DND-41 (cell line): ENCODE measurements at regions not wholly inside any gene's neighbourhood (a gene's known extent, or its start where the extent isn't known, plus 50 kb on each side); places are given as distances from the start of the nearest gene placed in this dataset.

Source experiments
- ATAC-seq: fragments of 200-7000 bp; cut with Tn5 transposase; 3 replicates; pipeline ENCODE4 v1.9.1; 2021; ENCODE audit warnings: low read depth; ENCODE audit not compliant: insufficient read depth
- DNase-seq: peaks from one replicate; pipeline ENCODE4 v3.0.0-alpha.2; 2020
- H2AFZ ChIP-seq: 2 replicates; pipeline ENCODE4 v1.6.0; 2012; ENCODE audit warnings: low read depth, low read length
- H3K27ac ChIP-seq: 2 replicates; pipeline ENCODE4 v1.5.1; 2012; ENCODE audit warnings: low read length, inconsistent platforms
- H3K27me3 ChIP-seq: fragments of 200-600 bp; sonication (generic); 2 replicates; pipeline ENCODE4 v1.6.0; 2012; ENCODE audit warnings: low read length, mild to moderate bottlenecking, inconsistent platforms; ENCODE audit not compliant: insufficient read depth, poor library complexity
- H3K36me3 ChIP-seq: 2 replicates; pipeline ENCODE4 v1.5.1; 2012; ENCODE audit warnings: low read length, inconsistent platforms; ENCODE audit not compliant: insufficient read depth
- H3K4me1 ChIP-seq: 2 replicates; pipeline ENCODE4 v1.5.1; 2012; ENCODE audit warnings: mild to moderate bottlenecking, low read length; ENCODE audit not compliant: insufficient read depth
- H3K4me2 ChIP-seq: 2 replicates; pipeline ENCODE4 v1.6.0; 2012; ENCODE audit warnings: mild to moderate bottlenecking, moderate library complexity, low read length, inconsistent platforms; ENCODE audit not compliant: insufficient read depth
- H3K4me3 ChIP-seq, 2 experiments: fragments of 200-600 bp in 1 of 2; shearing (Covaris generic) in 1 of 2; 2 replicates each; pipeline ENCODE4 v1.5.1; 2012 to 2016; ENCODE audit warnings: inconsistent platforms in 2 of 2, low read length in 2 of 2, mild to moderate bottlenecking in 2 of 2, low read depth in 1 of 2, moderate library complexity in 1 of 2
- H3K79me2 ChIP-seq: 2 replicates; pipeline ENCODE4 v1.6.0; 2012; ENCODE audit warnings: low read length, inconsistent platforms; ENCODE audit not compliant: insufficient read depth
- H3K9ac ChIP-seq: 2 replicates; pipeline ENCODE4 v1.6.0; 2012; ENCODE audit warnings: low read depth, mild to moderate bottlenecking, inconsistent platforms, low read length, moderate library complexity
- H3K9me3 ChIP-seq: 2 replicates; pipeline ENCODE4 v1.5.1; 2012; ENCODE audit warnings: low read length, moderate library complexity, mild to moderate bottlenecking, inconsistent platforms; ENCODE audit not compliant: insufficient read depth, severe bottlenecking
- H4K20me1 ChIP-seq: 2 replicates; pipeline ENCODE4 v1.6.0; 2012; ENCODE audit warnings: low read length; ENCODE audit not compliant: insufficient read depth
- CTCF ChIP-seq: IDR thresholded peaks from 2 replicates; pipeline ENCODE4 v1.5.1; 2012; ENCODE audit warnings: borderline replicate concordance, low read length, moderate library complexity, mild to moderate bottlenecking; ENCODE audit not compliant: poor library complexity, severe bottlenecking; ENCODE audit errors: extremely low read depth
- EZH2 ChIP-seq: IDR thresholded peaks from 3 replicates; pipeline ENCODE4 v1.6.1; 2012; ENCODE audit warnings: borderline replicate concordance, low read depth, mild to moderate bottlenecking, moderate library complexity, low read length, inconsistent platforms; ENCODE audit not compliant: severe bottlenecking

GRCh38 chr12:68529466-68529865, 81.2 kb upstream of the RAP1B start:
- H4K20me1 ChIP-seq = no peaks in the 10 kb centered on the region
- no peaks in the 10 kb centered on the region for H3K9me3 ChIP-seq
- H3K27ac ChIP-seq = no peak overlapping the region
- no peak for DNase-seq
- no peaks in the 10 kb centered on the region for H3K36me3 ChIP-seq
- TF ChIP-seq CTCF (no peak), EZH2 (no peak)
- no peak overlapping the region for H2AFZ ChIP-seq
- H3K4me3 ChIP-seq = no peak overlapping the region
- no peaks in the 10 kb centered on the region for H3K4me1 ChIP-seq
- H3K4me2 ChIP-seq = no peak overlapping the region
- H3K79me2 ChIP-seq = no peaks in the 10 kb centered on the region
- no peak overlapping the region for H3K9ac ChIP-seq
- no peaks in the 10 kb centered on the region for H3K27me3 ChIP-seq
- no peak for ATAC-seq

GRCh38 chr12:68529869-68530268, 80.8 kb upstream of the RAP1B start:
- TF ChIP-seq EZH2 (no peak), CTCF (no peak)

GRCh38 chr12:68530299-68530698, 80.4 kb upstream of the RAP1B start:
- DNase-seq (no peak), ATAC-seq (no peak)
- no peaks in the 10 kb centered on the region for H3K79me2 ChIP-seq
- no peak for TF ChIP-seq EZH2
- no peak for TF ChIP-seq CTCF
- no peaks in the 10 kb centered on the region for H3K4me1 ChIP-seq
- H3K4me2 ChIP-seq = no peak overlapping the region
- H3K9ac ChIP-seq = no peak overlapping the region
- H3K36me3 ChIP-seq = no peaks in the 10 kb centered on the region
- H4K20me1 ChIP-seq = no peaks in the 10 kb centered on the region
- no peaks in the 10 kb centered on the region for H3K27me3 ChIP-seq
- no peaks in the 10 kb centered on the region for H3K9me3 ChIP-seq
- no peak overlapping the region for H3K27ac ChIP-seq
- H2AFZ ChIP-seq = no peak overlapping the region
- no peak overlapping the region for H3K4me3 ChIP-seq

More at GRCh38 chr12:68529869-68530268, 80.8 kb upstream of the RAP1B start:
- ATAC-seq (no peak), DNase-seq (no peak)
- no peak overlapping the region for H3K4me3 ChIP-seq
- no peaks in the 10 kb centered on the region for H3K27me3 ChIP-seq
- no peaks in the 10 kb centered on the region for H4K20me1 ChIP-seq
- no peaks in the 10 kb centered on the region for H3K36me3 ChIP-seq
- H3K9me3 ChIP-seq = no peaks in the 10 kb centered on the region
- H3K27ac ChIP-seq = no peak overlapping the region
- no peak overlapping the region for H3K4me2 ChIP-seq
- H3K9ac ChIP-seq = no peak overlapping the region
- no peak overlapping the region for H2AFZ ChIP-seq
- H3K4me1 ChIP-seq = no peaks in the 10 kb centered on the region
- H3K79me2 ChIP-seq = no peaks in the 10 kb centered on the region

- H3K27ac ChIP-seq = no peak overlapping the region
- TF ChIP-seq EZH2 = no peak
- TF ChIP-seq CTCF = no peak
- H3K79me2 ChIP-seq = no peaks in the 10 kb centered on the region
- H4K20me1 ChIP-seq = no peaks in the 10 kb centered on the region
- no peak for ATAC-seq
- H3K9ac ChIP-seq = no peak overlapping the region
- no peaks in the 10 kb centered on the region for H3K27me3 ChIP-seq
- H3K9me3 ChIP-seq = no peaks in the 10 kb centered on the region
- H2AFZ ChIP-seq = no peak overlapping the region
- H3K4me3 ChIP-seq = no peak overlapping the region
- no peaks in the 10 kb centered on the region for H3K36me3 ChIP-seq
- H3K4me1 ChIP-seq = no peaks in the 10 kb centered on the region
- no peak overlapping the region for H3K4me2 ChIP-seq
- DNase-seq = no peak
These were observed 79.7 kb upstream of the RAP1B start for GRCh38 chr12:68530965-68531364.
